IMR-90 (cell line): ENCODE measurements at regions not wholly inside any gene's neighbourhood (a gene's known extent, or its start where the extent isn't known, plus 50 kb on each side); places are given as distances from the start of the nearest gene placed in this dataset.

ENCODE experiments used
- ATAC-seq: fragments of 200-7000 bp; cut with Tn5 transposase; 2 replicates; pipeline ENCODE4 v1.9.1; 2020; ENCODE audit warnings: low read depth, mild to moderate bottlenecking, moderate library complexity
- BruUV-seq: library from RNA; stranded (reverse); fragments of 400-500 nt; replicated peaks from 2 replicates; lab custom pipeline; 2021; lab: Mats Ljungman, UMichigan
- CTCF ChIA-PET: fragments of 300-600 bp; formaldehyde crosslinking; extraction: SDS; loops from one replicate; lab custom pipeline; 2021; ENCODE audit warnings: antibody characterized with exemption; lab: Yijun Ruan, JAX
- POLR2A ChIA-PET: fragments of 300-600 bp; sonication (Branson Sonifier 250); formaldehyde crosslinking; loops from one replicate; lab custom pipeline; 2022; ENCODE audit warnings: antibody characterized with exemption; ENCODE audit not compliant: unreplicated experiment; lab: Charles Lee
- DNase-seq: peaks from one replicate; pipeline ENCODE4 v3.0.0; 2013
- H2AFZ ChIP-seq: replicated peaks from 2 replicates; pipeline ENCODE3; 2013; ENCODE audit warnings: low read length, mild to moderate bottlenecking; ENCODE audit not compliant: poor library complexity
- H2AK5ac ChIP-seq: 2 replicates; pipeline ENCODE4 v1.6.1; 2013; ENCODE audit warnings: low read depth, low read length, inconsistent platforms
- H2AK9ac ChIP-seq: replicated peaks from 2 replicates; pipeline ENCODE3; 2013; ENCODE audit warnings: mild to moderate bottlenecking, low read depth, low read length, moderate library complexity; ENCODE audit not compliant: poor library complexity
- H2BK120ac ChIP-seq: 2 replicates; pipeline ENCODE4 v1.6.1; 2013; ENCODE audit warnings: low read depth, low read length, inconsistent platforms
- H2BK15ac ChIP-seq: 3 replicates; pipeline ENCODE4 v1.6.1; 2013; ENCODE audit warnings: low read depth, low read length, inconsistent platforms
- H2BK20ac ChIP-seq: 2 replicates; pipeline ENCODE4 v1.6.1; 2013; ENCODE audit warnings: low read depth, mild to moderate bottlenecking, inconsistent platforms, low read length, moderate library complexity
- H2BK5ac ChIP-seq: 2 replicates; pipeline ENCODE4 v1.6.1; 2013; ENCODE audit warnings: mild to moderate bottlenecking, low read depth, low read length, inconsistent platforms; ENCODE audit not compliant: poor library complexity, severe bottlenecking
- H3K14ac ChIP-seq: replicated peaks from 2 replicates; pipeline ENCODE4 v1.6.1; 2013; ENCODE audit warnings: low read depth, low read length, inconsistent platforms
- H3K18ac ChIP-seq: 2 replicates; pipeline ENCODE4 v1.6.1; 2013; ENCODE audit warnings: low read depth, low read length, control low read depth
- H3K23ac ChIP-seq: 2 replicates; pipeline ENCODE4 v1.6.1; 2013; ENCODE audit warnings: low read depth, low read length, inconsistent platforms
- H3K27ac ChIP-seq: 2 replicates; pipeline ENCODE4 v1.5.1; 2013; ENCODE audit warnings: mild to moderate bottlenecking, control low read depth, low read length; ENCODE audit not compliant: insufficient read depth
- H3K27me3 ChIP-seq: 2 replicates; pipeline ENCODE4 v1.6.1; 2013; ENCODE audit warnings: low read length; ENCODE audit not compliant: control insufficient read depth, insufficient read depth
- H3K36me3 ChIP-seq: 2 replicates; pipeline ENCODE4 v1.6.1; 2013; ENCODE audit warnings: low read length, mixed read lengths; ENCODE audit not compliant: control insufficient read depth, insufficient read depth
- H3K4ac ChIP-seq: 2 replicates; pipeline ENCODE4 v1.6.1; 2013; ENCODE audit warnings: low read depth, low read length, inconsistent platforms
- H3K4me1 ChIP-seq: 2 replicates; pipeline ENCODE4 v1.6.1; 2013; ENCODE audit warnings: low read length, mixed read lengths; ENCODE audit not compliant: control insufficient read depth, insufficient read depth
- H3K4me2 ChIP-seq: 2 replicates; pipeline ENCODE4 v1.6.1; 2013; ENCODE audit warnings: low read depth, mild to moderate bottlenecking, control low read depth, low read length, moderate library complexity
- H3K4me3 ChIP-seq: 2 replicates; pipeline ENCODE4 v1.5.1; 2013; ENCODE audit warnings: low read depth, mild to moderate bottlenecking, control low read depth, low read length, moderate library complexity; ENCODE audit not compliant: insufficient read depth
- H3K56ac ChIP-seq: 2 replicates; pipeline ENCODE4 v1.6.1; 2013; ENCODE audit warnings: low read length, inconsistent platforms; ENCODE audit not compliant: insufficient read depth; ENCODE audit errors: extremely low read depth
- H3K79me1 ChIP-seq, 2 experiments: 2 replicates each; pipeline ENCODE4 v1.6.1; 2013; ENCODE audit warnings: low read length in 2 of 2, inconsistent platforms in 1 of 2, low read depth in 1 of 2
- H3K9ac ChIP-seq: 2 replicates; pipeline ENCODE4 v1.6.1; 2013; ENCODE audit warnings: low read depth, low read length, control low read depth
- H3K9me1 ChIP-seq: 2 replicates; pipeline ENCODE4 v1.6.1; 2013; ENCODE audit warnings: low read length, inconsistent platforms; ENCODE audit not compliant: insufficient read depth
- H3K9me3 ChIP-seq: 2 replicates; pipeline ENCODE4 v1.6.1; 2013; ENCODE audit warnings: low read length; ENCODE audit not compliant: control insufficient read depth, insufficient read depth
- H4K20me1 ChIP-seq: 2 replicates; pipeline ENCODE4 v1.6.1; 2013; ENCODE audit warnings: low read length, inconsistent platforms; ENCODE audit not compliant: insufficient read depth
- H4K5ac ChIP-seq: 2 replicates; pipeline ENCODE4 v1.6.1; 2013; ENCODE audit warnings: mild to moderate bottlenecking, low read depth, low read length, control low read depth
- H4K8ac ChIP-seq, 2 experiments: 2 replicates each; pipeline ENCODE4 v1.6.1; 2013; ENCODE audit warnings: low read depth in 2 of 2, low read length in 2 of 2, control low read depth in 1 of 2, inconsistent platforms in 1 of 2
- H4K91ac ChIP-seq: 2 replicates; pipeline ENCODE4 v1.6.1; 2013; ENCODE audit warnings: low read depth, low read length, inconsistent platforms; ENCODE audit not compliant: insufficient read depth
- NFE2L2 ChIP-seq: fragments of 150-350 bp; IDR thresholded peaks from 2 replicates; pipeline ENCODE4 v1.6.1; 2016; ENCODE audit warnings: low read depth, mild to moderate bottlenecking, low read length
- RAD21 ChIP-seq: IDR thresholded peaks from 2 replicates; pipeline ENCODE4 v1.6.1; 2012; ENCODE audit warnings: low read length, improper control_type of control experiment
- WGBS, 2 experiments: methylation state at CpG; one replicate each; pipeline versions ENCODE4 v1.1.5 to v1.1.7; 2013; ENCODE audit warnings: missing lambda C conversion rate in 2 of 2; ENCODE audit not compliant: insufficient read length in 1 of 2; ENCODE audit errors: extremely low coverage in 2 of 2; 5-methylcytosine and 5-hydroxymethylcytosine counted together
- dilution Hi-C: fragments of 300-500 bp; cut with HindIII; formaldehyde crosslinking; loops from one replicate; pipeline ENCODE4 v1.14.3; 2018; ENCODE audit warnings: low sequenced_read_pairs; ENCODE audit not compliant: unreplicated experiment
- in situ Hi-C: fragments of 300-500 bp; cut with MboI; formaldehyde crosslinking; loops from 3 replicates; pipeline ENCODE4 v1.14.3; 2019; ENCODE audit warnings: low sequenced_read_pairs, inconsistent platforms, mixed read lengths
- intact Hi-C: fragments of 100-400 bp; cut with micrococcal nuclease; formaldehyde crosslinking; loops from 2 replicates; pipeline ENCODE4 v1.10.0; 2022

DNA sequence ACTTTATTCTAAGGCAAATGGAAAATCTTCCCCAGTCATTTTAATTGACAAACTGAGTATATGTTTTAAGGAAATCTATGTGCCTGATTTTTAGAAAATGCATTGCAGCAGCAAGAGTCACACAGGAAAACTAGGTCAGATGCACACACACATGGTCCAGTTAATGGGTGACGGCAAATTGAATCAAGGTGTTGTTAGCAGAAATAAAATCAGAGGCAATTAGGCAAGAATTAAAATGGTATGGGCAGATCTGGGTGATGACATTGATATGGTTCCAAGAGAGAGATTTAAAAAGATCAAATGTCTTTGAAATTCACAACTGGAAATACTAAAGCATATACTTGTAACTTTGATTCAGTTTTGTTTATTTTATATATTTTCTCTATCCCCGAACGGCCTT, 174.2 kb upstream of the CDH19 start:
- no peaks in the 10 kb centered on the region for H3K79me1 ChIP-seq
- no peak overlapping the region for H2AK9ac ChIP-seq
- no peak overlapping the region for H3K27ac ChIP-seq
- no peak overlapping the region for H3K56ac ChIP-seq
- ATAC-seq (no peak), DNase-seq (no peak)
- H3K18ac ChIP-seq = no peak overlapping the region
- dilution Hi-C loops (no loop called here), in situ Hi-C loops (no loop called here), intact Hi-C loops (no loop called here)
- H4K5ac ChIP-seq = no peak overlapping the region
- TF ChIP-seq RAD21 (no peak), NFE2L2 (no peak)
- no peaks in the 10 kb centered on the region for H3K4me1 ChIP-seq
- no peaks in the 10 kb centered on the region for H3K9me1 ChIP-seq
- H3K9ac ChIP-seq = no peak overlapping the region
- no peak overlapping the region for H2BK5ac ChIP-seq
- H3K4ac ChIP-seq = no peak overlapping the region
- no peak overlapping the region for H2BK120ac ChIP-seq
- ChIA-PET CTCF (no interaction called here), POLR2A (no interaction called here)
- H2BK20ac ChIP-seq = no peak overlapping the region
- no peak overlapping the region for H3K14ac ChIP-seq
- no peak overlapping the region for H3K23ac ChIP-seq
- no peak overlapping the region for H3K4me2 ChIP-seq
- H2AFZ ChIP-seq = no peak overlapping the region
- no peak overlapping the region for H4K91ac ChIP-seq
- H4K20me1 ChIP-seq = no peaks in the 10 kb centered on the region
- H3K9me3 ChIP-seq = peaks cover 6% of the 10 kb centered on the region; the same call in 1 of the 2 replicates
- no peak overlapping the region for H2BK15ac ChIP-seq
- BruUV-seq = no TSS peak
- no peak overlapping the region for H3K4me3 ChIP-seq
- H4K8ac ChIP-seq = no peak overlapping the region
- WGBS, 2 experiments = no CpG with 5 or more reads among the region's 3 CpGs
- H2AK5ac ChIP-seq = no peak overlapping the region
- no peaks in the 10 kb centered on the region for H3K27me3 ChIP-seq
- no peaks in the 10 kb centered on the region for H3K36me3 ChIP-seq
